ENCODE measurements at regions not wholly inside any gene's neighbourhood (a gene's known extent, or its start where the extent isn't known, plus 50 kb on each side); places are given as distances from the start of the nearest gene placed in this dataset.

GRCh38 chr6:88454658-88455057 is 288.5 kb upstream of the CNR1 start:
- TF ChIP-seq, protein P1, sequence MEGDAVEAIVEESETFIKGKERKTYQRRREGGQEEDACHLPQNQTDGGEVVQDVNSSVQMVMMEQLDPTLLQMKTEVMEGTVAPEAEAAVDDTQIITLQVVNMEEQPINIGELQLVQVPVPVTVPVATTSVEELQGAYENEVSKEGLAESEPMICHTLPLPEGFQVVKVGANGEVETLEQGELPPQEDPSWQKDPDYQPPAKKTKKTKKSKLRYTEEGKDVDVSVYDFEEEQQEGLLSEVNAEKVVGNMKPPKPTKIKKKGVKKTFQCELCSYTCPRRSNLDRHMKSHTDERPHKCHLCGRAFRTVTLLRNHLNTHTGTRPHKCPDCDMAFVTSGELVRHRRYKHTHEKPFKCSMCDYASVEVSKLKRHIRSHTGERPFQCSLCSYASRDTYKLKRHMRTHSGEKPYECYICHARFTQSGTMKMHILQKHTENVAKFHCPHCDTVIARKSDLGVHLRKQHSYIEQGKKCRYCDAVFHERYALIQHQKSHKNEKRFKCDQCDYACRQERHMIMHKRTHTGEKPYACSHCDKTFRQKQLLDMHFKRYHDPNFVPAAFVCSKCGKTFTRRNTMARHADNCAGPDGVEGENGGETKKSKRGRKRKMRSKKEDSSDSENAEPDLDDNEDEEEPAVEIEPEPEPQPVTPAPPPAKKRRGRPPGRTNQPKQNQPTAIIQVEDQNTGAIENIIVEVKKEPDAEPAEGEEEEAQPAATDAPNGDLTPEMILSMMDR (IDR thresholded peaks at IDR 0.05; ENCODE audit: low read depth, low read length): no peak
- TF ChIP-seq, protein P2, sequence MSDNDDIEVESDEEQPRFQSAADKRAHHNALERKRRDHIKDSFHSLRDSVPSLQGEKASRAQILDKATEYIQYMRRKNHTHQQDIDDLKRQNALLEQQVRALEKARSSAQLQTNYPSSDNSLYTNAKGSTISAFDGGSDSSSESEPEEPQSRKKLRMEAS (IDR thresholded peaks at IDR 0.05; ENCODE audit: low read depth, low read length): no peak
- TF ChIP-seq POLR2A (IDR thresholded peaks at IDR 0.05; ENCODE audit: extremely low read depth, insufficient read length): no peak
